GM18511 (cell line): ENCODE measurements at regions not wholly inside any gene's neighbourhood (a gene's known extent, or its start where the extent isn't known, plus 50 kb on each side); places are given as distances from the start of the nearest gene placed in this dataset.
"Not testable (repeated sequence)": the region's sequence is repeated elsewhere in the genome, so short reads cannot be mapped to it uniquely, and the experiment has no call there.

Experiments used
- ATAC-seq: cut with Tn5 transposase; IDR thresholded peaks from one replicate; pipeline ENCODE4 v1.9.1; 2021; ENCODE audit warnings: mild to moderate bottlenecking, moderate library complexity; ENCODE audit not compliant: unreplicated experiment

DNA sequence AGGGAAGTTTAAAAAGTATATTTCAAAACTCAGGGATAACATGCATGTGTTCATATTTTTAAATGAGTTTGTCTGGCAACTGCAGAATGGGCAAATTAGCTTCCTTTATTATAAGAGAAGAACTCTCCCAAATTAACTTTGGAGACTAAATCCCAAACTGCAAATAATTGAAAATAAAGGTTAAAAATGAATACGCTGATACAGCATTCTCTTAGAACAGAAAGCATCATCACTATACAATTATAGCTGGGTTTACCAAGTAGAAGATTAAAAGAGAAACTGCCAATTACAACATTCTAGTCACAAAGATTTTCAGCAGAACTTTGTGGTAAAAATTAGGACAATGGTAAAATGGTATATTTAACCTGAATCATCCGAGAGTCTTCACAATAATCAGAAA lies 73.3 kb downstream of the OLFM4 start:
- no peak for ATAC-seq

DNA sequence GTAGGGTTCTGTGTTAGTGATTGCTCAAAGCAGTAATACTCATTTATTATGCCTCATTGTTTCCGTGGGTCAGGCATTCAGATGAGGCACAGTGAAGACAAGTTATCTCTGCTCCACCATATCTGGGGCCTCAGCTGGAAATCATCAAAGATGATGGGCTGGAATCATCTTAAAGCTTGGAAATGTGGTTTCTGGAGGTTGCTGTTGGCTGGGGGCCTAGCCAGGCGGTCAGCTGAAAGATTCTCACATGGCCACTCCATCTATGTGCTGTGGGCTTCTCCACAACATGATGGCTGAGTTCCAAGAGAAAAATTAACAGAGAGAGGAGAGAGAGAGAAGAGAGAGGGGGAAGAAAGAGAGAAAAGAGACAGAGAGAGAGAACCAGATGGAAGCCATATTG lies 75.5 kb downstream of the OLFM4 start:
- no peak for ATAC-seq

DNA sequence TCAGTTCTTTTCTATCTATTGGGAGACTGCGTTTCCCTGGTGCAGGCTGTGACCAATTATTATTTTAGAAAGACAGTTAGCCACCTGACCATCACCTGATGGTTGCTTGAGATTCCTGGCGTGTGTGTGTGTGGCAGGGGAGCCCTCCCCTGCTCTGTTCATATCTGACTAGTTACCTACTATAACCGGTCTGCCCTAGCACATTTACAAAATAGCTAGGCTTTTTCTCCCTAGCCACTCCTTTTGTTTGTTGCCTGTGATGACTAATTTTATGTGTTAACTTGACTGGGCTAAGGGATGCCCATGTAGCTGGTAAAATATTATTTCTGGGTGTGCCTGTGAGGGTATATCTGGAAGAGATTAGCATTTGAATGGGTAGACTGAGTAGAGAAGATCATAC lies 76.9 kb downstream of the OLFM4 start:
- no peak for ATAC-seq

GRCh38 chr13:53105890-53106289 lies 77.3 kb downstream of the OLFM4 start:
- ATAC-seq: no peak

GRCh38 chr13:53110181-53110580 lies 81.6 kb downstream of the OLFM4 start:
- ATAC-seq: no peak

DNA sequence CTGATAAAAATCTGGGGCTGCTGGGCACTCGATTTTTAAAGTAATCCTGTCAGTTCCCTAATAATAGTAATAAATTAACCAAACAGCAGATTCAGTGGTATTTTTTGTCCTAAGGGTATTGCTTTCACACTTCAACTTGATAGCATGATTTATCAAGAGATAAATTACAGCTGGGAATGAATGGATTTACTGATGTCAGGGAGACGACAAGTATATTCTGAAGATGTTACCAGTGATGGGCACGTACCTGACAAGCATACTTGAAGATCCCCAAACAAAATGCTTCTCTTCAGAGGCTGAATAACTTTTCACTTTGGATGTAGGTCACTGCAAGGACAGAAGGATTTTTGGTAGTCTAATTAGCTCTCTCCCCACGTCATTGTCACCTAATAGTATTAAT lies 82.0 kb downstream of the OLFM4 start:
- no peak for ATAC-seq

- no peak for ATAC-seq
These were observed 83.9 kb downstream of the OLFM4 start for GRCh38 chr13:53112522-53112921.

- not testable (repeated sequence) for ATAC-seq
These were observed 88.4 kb downstream of the OLFM4 start for GRCh38 chr13:53117048-53117447.

GRCh38 chr13:53121131-53121773 lies 92.6 kb downstream of the OLFM4 start:
- no peak for ATAC-seq

DNA sequence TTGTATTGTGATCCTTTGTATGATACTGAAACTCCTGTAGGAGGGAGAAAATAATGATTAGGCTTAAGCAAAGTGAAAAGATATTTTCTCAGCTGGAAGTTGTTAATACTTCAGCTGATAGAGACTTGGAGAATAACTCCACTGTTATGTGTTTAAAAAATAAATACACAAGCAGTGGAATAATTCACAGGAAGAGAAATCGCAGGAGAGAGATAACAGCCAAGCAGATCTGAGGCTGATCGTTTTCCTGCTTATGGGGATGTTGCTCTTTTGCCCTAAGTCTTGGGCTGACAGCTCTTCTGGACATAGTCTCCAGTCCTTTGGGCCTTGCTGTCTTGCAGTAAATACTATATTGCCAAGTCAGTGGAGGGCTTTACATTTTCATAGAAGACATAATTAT lies 93.3 kb downstream of the OLFM4 start:
- no peak for ATAC-seq

GRCh38 chr13:53123536-53123935 lies 94.9 kb downstream of the OLFM4 start:
- ATAC-seq: no peak

DNA sequence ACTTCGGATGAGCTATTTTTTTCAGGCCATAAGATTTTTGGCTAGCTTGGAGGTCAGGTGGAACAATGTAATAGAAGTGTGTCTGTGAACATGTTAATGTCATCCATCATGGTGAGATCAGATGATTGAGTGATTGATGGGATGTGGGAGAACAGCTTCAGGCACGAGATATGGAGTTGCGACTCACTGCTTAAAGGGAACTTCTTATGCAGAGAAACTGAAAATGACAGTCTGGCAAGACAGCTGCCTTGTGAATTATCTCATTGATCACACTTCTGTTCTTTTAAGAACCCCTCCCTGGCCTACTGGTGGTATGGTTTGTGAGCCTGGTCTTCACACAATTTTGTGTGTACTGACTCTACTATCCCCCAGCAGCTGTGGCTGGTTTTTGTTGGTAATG lies 96.0 kb downstream of the OLFM4 start:
- no peak for ATAC-seq

DNA sequence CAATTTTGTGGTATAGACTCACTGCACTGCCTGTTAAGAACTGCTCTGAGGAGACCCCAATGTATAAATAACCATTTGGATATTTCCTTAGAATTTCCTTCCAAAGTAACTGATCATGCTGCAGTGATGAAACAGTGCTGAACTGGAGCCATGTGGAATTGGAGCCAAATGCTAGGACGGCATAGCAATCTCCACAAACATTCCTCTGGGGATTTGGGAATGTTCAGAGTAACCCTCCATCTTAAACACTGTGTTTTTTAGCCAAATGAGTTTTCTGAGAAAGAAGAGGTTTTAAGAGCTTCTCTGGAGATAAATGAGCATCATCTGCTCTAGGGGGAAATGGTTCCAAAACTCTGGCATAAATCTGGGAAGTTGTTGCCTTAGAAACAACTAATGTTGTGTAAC lies 98.2 kb downstream of the OLFM4 start:
- ATAC-seq: no peak

- no peak for ATAC-seq
These were observed 98.8 kb downstream of the OLFM4 start for GRCh38 chr13:53127373-53127772.

- ATAC-seq: no peak
These were observed 101.3 kb downstream of the OLFM4 start for GRCh38 chr13:53129864-53130393.

DNA sequence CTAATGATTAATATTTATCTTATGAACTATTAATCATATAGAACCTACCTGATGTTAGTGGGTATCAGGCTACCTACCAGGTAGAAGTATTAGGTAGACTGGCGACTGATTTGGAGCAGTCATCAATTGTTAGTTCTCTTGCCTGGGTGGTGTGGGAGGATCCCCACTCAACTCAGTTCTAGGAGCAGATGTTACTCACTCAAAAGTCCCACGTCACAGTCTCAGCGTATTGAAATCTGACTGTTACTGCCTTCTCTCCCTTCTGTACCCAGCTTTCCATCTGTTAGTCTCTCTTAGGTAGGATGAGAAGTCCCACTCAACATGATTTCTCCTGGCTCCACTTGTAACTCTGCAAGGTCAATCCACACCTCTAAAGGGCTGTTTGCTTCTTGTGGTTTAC lies 102.7 kb downstream of the OLFM4 start:
- ATAC-seq: no peak

GRCh38 chr13:53135301-53135700 lies 106.7 kb downstream of the OLFM4 start:
- no peak for ATAC-seq

GRCh38 chr13:53136554-53137215 lies 108.1 kb downstream of the OLFM4 start:
- ATAC-seq: no peak

GRCh38 chr13:53137779-53138178 lies 109.2 kb downstream of the OLFM4 start:
- no peak for ATAC-seq

- ATAC-seq: no peak
These were observed 109.9 kb downstream of the OLFM4 start for GRCh38 chr13:53138376-53139036.

- no peak for ATAC-seq
These were observed 112.7 kb downstream of the OLFM4 start for GRCh38 chr13:53141336-53141735.

- no peak for ATAC-seq
These were observed 113.7 kb downstream of the OLFM4 start for GRCh38 chr13:53142306-53142705.
